ENCODE measurements at regions not wholly inside any gene's neighbourhood (a gene's known extent, or its start where the extent isn't known, plus 50 kb on each side); places are given as distances from the start of the nearest gene placed in this dataset.

DNA sequence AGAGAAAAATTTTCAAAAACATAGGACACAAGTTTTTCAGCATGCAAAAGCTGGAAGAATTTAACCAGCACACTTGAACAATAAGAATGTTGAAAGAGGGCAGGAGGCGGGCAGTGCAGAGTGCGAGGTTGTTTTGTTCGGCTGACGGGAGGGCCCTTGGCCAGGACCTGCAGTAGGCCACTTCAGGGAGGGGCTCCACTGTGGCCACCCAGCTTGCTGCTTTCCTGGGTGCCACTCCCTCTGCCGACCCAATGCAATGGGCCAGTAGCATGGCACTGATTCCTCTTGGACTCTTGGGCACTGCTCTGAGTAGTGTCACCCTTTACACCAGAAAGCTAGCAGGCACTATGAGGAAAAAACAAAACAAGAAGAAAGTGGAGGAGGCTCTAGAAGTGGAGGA is 92.9 kb downstream of the SNRPE start:
- peaks cover 40% of the 10 kb centered on the region for H3K9me3 Mint-ChIP-seq

DNA sequence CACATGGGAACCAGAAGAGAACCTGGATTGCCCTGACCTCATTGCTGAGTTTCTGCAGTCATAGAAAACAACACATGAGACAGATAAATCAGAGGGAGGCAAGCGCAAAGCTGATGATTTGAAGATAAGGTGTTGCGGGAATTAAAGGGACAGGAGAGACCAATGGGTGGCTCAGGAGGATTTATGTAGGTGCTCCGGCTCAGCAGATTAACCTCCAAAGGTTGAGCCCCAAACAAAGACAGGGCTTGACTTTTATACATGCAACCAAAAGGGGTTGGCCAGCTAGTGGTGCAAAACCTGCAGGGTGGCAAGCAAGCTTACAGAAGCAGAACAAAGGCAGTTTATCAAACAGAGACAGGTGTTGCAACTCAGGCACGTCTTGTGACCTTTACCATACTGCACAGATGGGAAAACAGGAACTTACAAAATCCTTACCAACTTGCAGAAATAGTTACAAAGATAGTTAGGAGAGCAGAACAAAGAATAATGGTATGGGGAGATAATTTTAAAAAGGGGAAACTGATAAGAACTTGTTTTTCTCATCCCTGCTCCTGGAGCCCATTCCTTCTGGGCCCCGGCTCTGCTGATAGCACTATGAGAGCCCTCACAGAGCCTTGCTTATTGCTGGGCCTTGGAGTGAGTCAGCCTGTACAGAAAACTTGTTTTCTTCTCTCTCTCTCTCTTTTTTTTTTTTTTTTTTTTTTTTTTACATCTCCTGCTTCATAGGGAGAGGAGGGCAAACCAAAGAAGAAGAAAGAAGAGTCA is 93.6 kb downstream of the SNRPE start:
- Histone ChIP-seq H2AFZ (replicated peaks) (no peak overlapping the region), H3K9ac (no peak overlapping the region), H3K27me3 (no peaks in the 10 kb centered on the region), H3F3A (ENCODE audit: low read depth) (no peaks in the 10 kb centered on the region), H3K4me1 (no peaks in the 10 kb centered on the region), H3K4me3 (no peak overlapping the region), H3K27ac (no peak overlapping the region), H3K36me3 (no peaks in the 10 kb centered on the region), H3K9me3 (ENCODE audit: low read depth) (peaks cover 4% of the 10 kb centered on the region), H3K4me2 (no peak overlapping the region), H3K79me2 (ENCODE audit: low read depth) (no peaks in the 10 kb centered on the region), H4K20me1 (ENCODE audit: low read depth) (no peaks in the 10 kb centered on the region)
- TF ChIP-seq EZH2phosphoT487 (IDR thresholded peaks at IDR 0.05) (no peak), EZH2 (IDR thresholded peaks at IDR 0.05) (no peak)
- TF ChIP-seq, protein P1, sequence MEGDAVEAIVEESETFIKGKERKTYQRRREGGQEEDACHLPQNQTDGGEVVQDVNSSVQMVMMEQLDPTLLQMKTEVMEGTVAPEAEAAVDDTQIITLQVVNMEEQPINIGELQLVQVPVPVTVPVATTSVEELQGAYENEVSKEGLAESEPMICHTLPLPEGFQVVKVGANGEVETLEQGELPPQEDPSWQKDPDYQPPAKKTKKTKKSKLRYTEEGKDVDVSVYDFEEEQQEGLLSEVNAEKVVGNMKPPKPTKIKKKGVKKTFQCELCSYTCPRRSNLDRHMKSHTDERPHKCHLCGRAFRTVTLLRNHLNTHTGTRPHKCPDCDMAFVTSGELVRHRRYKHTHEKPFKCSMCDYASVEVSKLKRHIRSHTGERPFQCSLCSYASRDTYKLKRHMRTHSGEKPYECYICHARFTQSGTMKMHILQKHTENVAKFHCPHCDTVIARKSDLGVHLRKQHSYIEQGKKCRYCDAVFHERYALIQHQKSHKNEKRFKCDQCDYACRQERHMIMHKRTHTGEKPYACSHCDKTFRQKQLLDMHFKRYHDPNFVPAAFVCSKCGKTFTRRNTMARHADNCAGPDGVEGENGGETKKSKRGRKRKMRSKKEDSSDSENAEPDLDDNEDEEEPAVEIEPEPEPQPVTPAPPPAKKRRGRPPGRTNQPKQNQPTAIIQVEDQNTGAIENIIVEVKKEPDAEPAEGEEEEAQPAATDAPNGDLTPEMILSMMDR (IDR thresholded peaks at IDR 0.05) = no peak
- Mint-ChIP-seq H3K9me3 (peaks cover 40% of the 10 kb centered on the region), H3K27me3 (ENCODE audit: insufficient read depth, low read depth) (no peaks in the 10 kb centered on the region), H3K4me3 (no peak overlapping the region), H3K27ac (no peak overlapping the region), H3K36me3 (peaks cover 3% of the 10 kb centered on the region), H3K4me1 (no peaks in the 10 kb centered on the region)
- no peak for DNase-seq (ENCODE audit: low spot score)

More for the DNA sequence above, 92.9 kb downstream of the SNRPE start:
- H2AFZ ChIP-seq (replicated peaks) = no peak overlapping the region
- H3K9ac ChIP-seq = no peak overlapping the region
- peaks cover 4% of the 10 kb centered on the region for H3K9me3 ChIP-seq (ENCODE audit: low read depth)
- H4K20me1 ChIP-seq (ENCODE audit: low read depth) = no peaks in the 10 kb centered on the region
- no peak overlapping the region for H3K27ac Mint-ChIP-seq
- no peak overlapping the region for H3K27ac ChIP-seq
- no peaks in the 10 kb centered on the region for H3K27me3 Mint-ChIP-seq (ENCODE audit: insufficient read depth, low read depth)
- DNase-seq (ENCODE audit: low spot score) = no peak
- peaks cover 3% of the 10 kb centered on the region for H3K36me3 Mint-ChIP-seq
- no peaks in the 10 kb centered on the region for H3F3A ChIP-seq (ENCODE audit: low read depth)
- H3K79me2 ChIP-seq (ENCODE audit: low read depth) = no peaks in the 10 kb centered on the region
- H3K36me3 ChIP-seq = no peaks in the 10 kb centered on the region
- TF ChIP-seq EZH2phosphoT487 (IDR thresholded peaks at IDR 0.05) = no peak
- no peak for TF ChIP-seq EZH2 (IDR thresholded peaks at IDR 0.05)
- TF ChIP-seq, protein P1 (IDR thresholded peaks at IDR 0.05) = no peak
- H3K4me2 ChIP-seq = no peak overlapping the region
- H3K4me1 ChIP-seq = no peaks in the 10 kb centered on the region
- H3K27me3 ChIP-seq = no peaks in the 10 kb centered on the region
- H3K4me3 ChIP-seq = no peak overlapping the region
- H3K4me1 Mint-ChIP-seq = no peaks in the 10 kb centered on the region
- no peak overlapping the region for H3K4me3 Mint-ChIP-seq

GRCh38 chr1:203968761-203969160 is 104.2 kb upstream of the SOX13 start:
- Histone ChIP-seq H3K4me1 (no peaks in the 10 kb centered on the region), H3K27me3 (no peaks in the 10 kb centered on the region), H4K20me1 (ENCODE audit: low read depth) (no peaks in the 10 kb centered on the region), H3K79me2 (ENCODE audit: low read depth) (no peaks in the 10 kb centered on the region), H3F3A (ENCODE audit: low read depth) (no peaks in the 10 kb centered on the region), H3K36me3 (peaks cover 6% of the 10 kb centered on the region), H3K9me3 (ENCODE audit: low read depth) (peaks cover 36% of the 10 kb centered on the region), H3K4me3 (no peak overlapping the region), H3K9ac (no peak overlapping the region), H2AFZ (replicated peaks) (no peak overlapping the region), H3K4me2 (no peak overlapping the region), H3K27ac (no peak overlapping the region)
- H3K4me3 Mint-ChIP-seq = no peak overlapping the region
- H3K9me3 Mint-ChIP-seq = peaks cover 50% of the 10 kb centered on the region
- peaks cover 2% of the 10 kb centered on the region for H3K36me3 Mint-ChIP-seq
- no peak for DNase-seq (ENCODE audit: low spot score)
- no peaks in the 10 kb centered on the region for H3K4me1 Mint-ChIP-seq
- no peak for TF ChIP-seq EZH2phosphoT487 (IDR thresholded peaks at IDR 0.05)
- TF ChIP-seq EZH2 (IDR thresholded peaks at IDR 0.05) = no peak
- no peak overlapping the region for H3K27ac Mint-ChIP-seq
- H3K27me3 Mint-ChIP-seq (ENCODE audit: insufficient read depth, low read depth) = peaks cover 5% of the 10 kb centered on the region

GRCh38 chr1:203969846-203970245 is 103.1 kb upstream of the SOX13 start:
- H3K27ac ChIP-seq = no peak overlapping the region
- Mint-ChIP-seq H3K27ac (no peak overlapping the region), H3K36me3 (peaks cover 2% of the 10 kb centered on the region), H3K4me1 (no peaks in the 10 kb centered on the region), H3K9me3 (peaks cover 43% of the 10 kb centered on the region), H3K27me3 (ENCODE audit: insufficient read depth, low read depth) (peaks cover 5% of the 10 kb centered on the region), H3K4me3 (no peak overlapping the region)
- TF ChIP-seq, protein P1 (IDR thresholded peaks at IDR 0.05) = no peak
- TF ChIP-seq EZH2 (IDR thresholded peaks at IDR 0.05) (no peak), EZH2phosphoT487 (IDR thresholded peaks at IDR 0.05) (no peak)
- DNase-seq (ENCODE audit: low spot score) = no peak
- no peaks in the 10 kb centered on the region for H3K27me3 ChIP-seq
- H3K9me3 ChIP-seq (ENCODE audit: low read depth) = peaks cover 42% of the 10 kb centered on the region
- H4K20me1 ChIP-seq (ENCODE audit: low read depth) = no peaks in the 10 kb centered on the region
- no peak overlapping the region for H3K4me2 ChIP-seq
- no peak overlapping the region for H2AFZ ChIP-seq (replicated peaks)
- H3K36me3 ChIP-seq = peaks cover 6% of the 10 kb centered on the region
- H3K4me1 ChIP-seq = no peaks in the 10 kb centered on the region
- H3K9ac ChIP-seq = no peak overlapping the region
- no peaks in the 10 kb centered on the region for H3K79me2 ChIP-seq (ENCODE audit: low read depth)
- no peaks in the 10 kb centered on the region for H3F3A ChIP-seq (ENCODE audit: low read depth)
- H3K4me3 ChIP-seq = no peak overlapping the region
